NAMALWA (cell line): ENCODE measurements at regions not wholly inside any gene's neighbourhood (a gene's known extent, or its start where the extent isn't known, plus 50 kb on each side); places are given as distances from the start of the nearest gene placed in this dataset.
A peak's percentile ranks its signal among the peaks of the same experiment; 100 is the strongest.
"Not testable (repeated sequence)": the region's sequence is repeated elsewhere in the genome, so short reads cannot be mapped to it uniquely, and the experiment has no call there.

Experiments
- DNase-seq: peaks from one replicate; pipeline ENCODE4 v3.0.0-alpha.2; 2015; ENCODE audit warnings: low spot score

DNA sequence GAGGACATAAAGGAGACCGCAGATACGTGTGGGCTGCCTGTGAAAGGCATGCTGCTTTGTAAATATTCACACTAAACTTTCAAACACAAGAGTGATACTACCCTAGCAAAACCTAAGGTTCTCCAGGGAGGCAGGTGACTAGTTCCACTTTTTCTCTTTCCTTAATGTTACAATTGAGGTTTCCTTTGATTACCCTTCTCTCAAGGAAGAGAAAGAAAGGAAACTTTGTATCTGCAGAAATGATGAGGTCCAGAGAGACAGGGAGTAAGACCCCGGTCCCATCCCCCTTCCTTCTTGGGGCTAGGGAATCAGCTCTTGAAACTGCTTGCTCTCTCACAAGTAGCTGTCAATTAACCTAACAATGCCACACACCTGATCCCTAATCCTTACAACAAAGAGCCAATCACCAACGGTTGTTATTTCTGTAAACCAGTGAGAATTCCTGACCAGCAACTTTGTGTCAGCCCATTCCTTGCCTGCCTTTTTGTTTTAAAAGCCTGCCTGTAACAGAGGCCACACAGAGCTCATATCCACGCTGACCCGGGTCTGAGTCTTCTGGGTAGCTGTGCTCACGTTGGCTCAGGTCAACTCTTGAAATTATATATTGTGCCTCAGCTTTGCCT lies 754.8 kb upstream of the FRG1 start:
- DNase-seq, result no peak

DNA sequence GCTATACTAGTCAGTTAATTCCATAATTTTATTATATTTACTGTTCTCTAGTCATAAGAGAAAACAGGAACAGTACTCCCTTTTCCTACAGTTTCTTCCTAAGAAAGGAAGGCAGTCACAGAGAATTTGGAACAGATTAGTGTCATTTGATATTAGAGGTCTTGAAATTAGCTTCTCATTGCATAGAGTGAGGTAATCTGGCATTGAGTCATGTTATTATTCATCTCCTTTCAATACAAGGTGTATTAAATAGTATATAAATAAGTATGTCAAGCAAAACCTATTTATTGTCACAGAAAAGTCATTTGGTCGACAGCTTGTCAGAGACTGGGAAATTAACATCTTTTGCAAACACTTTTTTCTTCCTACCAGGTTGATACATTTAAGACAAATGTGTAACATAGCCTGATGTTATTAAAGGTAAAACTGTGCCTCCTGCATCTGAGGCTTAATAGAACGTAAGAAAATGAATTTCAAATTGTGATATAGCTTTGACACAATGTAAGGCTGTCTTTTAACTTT lies 753.1 kb upstream of the FRG1 start:
- no peak for DNase-seq

DNA sequence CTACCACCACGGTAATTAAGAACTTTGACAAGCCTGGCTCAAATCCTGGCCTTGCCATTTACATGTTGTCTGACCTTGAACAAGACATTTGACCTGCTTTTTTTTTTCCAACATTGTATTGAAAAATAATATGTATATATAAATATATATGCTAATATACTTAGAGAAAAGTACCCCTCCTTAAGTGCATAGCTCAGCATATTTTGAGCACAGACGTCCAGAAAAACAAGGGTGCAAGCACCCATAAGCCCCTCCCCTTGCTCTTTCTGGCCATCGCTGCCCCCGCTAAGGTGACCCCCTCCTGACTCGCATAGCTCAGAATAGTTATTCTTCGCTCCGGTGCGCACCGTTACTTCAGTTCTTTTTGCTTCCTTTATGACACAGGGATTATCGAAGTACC lies 742.0 kb upstream of the FRG1 start:
- no peak for DNase-seq

DNA sequence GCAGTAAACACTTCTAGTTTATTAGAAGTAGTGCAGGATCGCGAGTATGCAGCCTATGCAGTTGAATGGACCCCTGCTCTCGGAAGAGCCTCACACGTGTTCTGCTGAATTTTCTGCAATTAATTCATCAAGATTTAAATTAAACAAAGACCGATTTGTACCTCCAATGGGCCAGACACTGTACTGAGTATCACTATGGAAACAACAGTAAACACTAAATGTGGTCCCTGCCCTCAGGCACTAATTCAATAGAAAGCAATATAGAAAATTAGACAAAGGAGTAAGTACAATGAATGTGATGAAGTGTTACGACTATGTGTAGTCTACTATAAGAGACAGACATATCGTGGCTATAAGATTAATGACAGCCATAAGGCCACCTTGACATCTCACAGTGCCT lies 740.3 kb upstream of the FRG1 start:
- no peak for DNase-seq

DNA sequence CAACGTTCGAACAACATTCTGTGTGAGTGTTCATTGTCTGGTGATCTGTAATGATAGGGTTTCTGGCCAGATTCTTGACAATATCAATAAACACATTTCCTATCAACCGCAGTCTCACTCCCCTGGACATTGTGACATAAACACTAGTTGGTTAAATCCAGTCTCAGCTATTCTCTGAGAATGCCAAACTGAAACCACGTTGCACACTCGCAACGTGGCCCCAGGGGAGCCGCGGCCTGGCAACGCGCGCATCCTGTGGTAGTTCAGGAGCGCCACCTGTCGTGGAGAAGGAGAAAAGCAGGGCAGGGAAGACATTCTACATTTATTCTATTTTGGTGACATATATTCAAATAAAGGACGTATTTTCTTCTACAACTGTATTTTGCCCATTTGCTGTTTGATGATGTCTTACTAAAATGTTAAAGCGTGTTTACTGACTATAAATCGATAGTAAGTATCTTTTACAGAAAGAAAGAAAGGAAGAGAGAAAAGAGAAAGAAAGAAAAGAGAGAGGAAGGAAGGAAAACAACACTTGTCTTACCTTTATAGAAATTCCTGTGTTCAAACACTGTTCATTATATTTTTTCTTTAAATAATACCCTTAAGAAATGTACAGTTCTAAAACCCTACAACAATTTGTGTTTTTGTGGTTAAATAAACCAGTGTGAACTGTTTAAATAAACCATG lies 738.3 kb upstream of the FRG1 start:
- DNase-seq, result peak; percentile 62

DNA sequence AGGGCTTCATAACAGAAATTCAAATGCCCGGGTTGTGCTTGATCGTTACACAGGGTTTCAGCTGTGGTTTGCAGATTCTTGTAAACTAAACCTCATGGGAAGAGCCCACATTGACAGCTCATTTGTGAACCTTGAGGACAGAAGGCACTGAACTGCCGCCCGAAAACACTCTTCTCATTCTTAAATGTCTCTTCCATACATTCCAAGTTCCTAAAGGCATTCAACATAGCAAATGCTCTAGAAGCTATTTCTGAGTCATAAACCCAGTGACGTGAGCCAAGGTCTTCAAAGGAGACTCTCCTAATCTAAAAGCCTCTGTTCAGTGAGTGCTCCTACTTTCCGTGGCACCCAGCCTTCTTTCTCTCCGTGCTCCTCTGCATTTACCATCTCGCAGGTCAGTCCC lies 737.8 kb upstream of the FRG1 start:
- peak; percentile 2 for DNase-seq

DNA sequence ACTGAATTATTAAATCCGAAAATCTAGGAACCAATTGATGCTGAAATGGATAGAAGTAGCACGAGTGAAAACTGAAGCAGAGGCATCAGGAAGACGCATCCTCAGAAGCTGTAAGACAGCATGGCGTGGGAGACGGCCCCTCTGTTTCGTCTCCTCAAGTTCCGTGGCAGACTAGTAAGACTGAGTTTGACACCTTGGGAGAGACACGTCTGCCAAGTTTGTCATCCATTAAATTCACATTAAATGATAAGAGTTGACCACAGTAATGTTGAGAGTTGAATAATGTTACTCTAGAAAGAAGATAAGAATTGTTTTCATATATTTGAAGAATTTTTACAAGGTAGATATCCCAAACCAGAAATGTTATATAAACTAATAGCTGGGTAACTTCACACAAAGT lies 736.1 kb upstream of the FRG1 start:
- no peak for DNase-seq

DNA sequence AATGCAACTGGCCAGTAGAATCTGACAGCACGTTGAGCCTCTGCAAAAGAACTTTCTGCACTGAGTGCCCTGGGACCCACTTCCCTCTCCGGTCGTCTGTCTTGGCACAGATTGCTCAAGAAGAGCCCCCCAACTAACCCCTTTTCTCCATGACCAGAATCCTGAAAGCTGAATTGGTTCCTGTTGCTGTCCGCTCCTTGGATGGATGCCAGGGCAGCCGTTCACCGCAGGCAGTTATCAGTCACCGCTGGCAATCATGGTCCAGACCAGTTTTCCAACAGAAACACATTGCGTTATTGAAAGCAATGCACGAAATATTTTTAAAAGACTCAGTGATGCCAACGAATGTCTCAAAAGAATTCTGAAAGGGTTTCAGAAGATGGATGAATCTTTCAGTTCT lies 733.7 kb upstream of the FRG1 start:
- DNase-seq, result no peak

DNA sequence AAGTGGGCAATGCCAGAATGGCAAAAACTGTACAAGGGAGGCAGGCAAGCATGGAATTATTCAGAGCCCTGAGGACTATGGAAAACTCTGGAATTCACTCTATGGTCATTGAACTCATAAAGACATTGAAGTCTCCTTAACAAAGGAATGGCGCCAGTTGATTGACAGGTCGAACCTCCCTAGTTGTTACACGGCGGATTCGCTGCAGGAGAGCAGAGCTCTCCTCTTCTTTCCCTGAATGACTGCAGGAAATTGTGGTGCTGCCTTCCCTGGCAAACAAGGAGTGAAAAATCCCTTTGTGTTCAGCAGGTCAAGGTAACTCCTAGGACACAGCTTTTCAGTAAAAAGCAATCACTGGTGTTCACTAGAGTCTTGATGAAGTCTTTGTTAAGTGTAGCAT lies 732.8 kb upstream of the FRG1 start:
- no peak for DNase-seq

DNA sequence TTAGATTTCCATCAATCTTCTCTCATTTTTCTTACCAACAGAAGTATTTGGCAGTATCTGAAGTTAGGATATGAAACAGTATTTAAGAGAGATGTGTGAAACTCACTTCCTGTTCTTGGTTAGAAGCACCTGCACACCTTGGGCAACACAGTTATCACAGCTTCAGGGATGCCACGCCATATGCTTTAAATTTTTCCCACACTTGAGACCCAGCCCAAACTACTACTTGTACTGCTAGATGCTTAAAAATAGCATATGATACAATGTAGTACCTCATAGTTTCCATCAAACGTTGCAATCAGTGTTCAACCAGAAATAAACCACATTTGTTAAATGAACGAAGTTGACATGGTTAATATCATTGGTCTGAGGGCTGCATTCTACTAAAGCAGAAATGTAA lies 725.1 kb upstream of the FRG1 start:
- no peak for DNase-seq

DNA sequence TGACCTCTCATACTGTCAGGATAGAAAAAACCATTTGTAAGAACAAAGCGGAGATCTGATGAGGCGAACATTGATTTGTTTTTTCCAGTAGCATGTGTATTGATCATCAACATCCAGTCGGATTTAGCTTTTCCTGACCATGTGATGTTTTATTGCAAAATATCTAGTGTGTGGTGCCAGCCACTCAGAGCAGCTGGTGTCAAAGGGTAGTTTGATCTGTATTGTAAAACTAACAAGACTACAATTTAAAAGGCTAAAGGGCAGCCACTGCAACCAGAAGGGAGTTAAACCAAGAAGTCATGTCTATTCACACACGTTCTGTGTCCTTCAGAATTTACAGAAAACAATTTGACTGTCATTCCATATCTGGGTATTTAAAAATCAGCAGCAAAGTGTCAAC lies 719.0 kb upstream of the FRG1 start:
- DNase-seq, result no peak

DNA sequence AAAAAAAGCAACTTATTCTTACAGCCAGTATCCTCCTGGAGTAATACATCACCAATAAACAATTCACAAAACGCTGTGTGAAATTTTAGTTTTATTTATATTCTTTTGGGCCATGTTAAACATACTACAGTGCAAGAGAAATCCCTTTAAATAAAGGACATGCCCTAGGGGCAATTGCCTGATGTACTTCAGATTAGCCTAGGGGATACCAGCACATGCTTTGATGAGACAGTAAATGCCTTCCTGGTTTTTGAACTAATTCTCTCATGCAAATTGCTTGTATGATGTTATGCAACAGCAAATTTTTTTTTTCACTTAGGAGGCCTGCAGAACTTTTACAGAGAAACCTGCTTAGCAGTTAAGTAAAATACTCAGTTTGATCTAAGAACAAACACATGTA lies 711.9 kb upstream of the FRG1 start:
- no peak for DNase-seq

DNA sequence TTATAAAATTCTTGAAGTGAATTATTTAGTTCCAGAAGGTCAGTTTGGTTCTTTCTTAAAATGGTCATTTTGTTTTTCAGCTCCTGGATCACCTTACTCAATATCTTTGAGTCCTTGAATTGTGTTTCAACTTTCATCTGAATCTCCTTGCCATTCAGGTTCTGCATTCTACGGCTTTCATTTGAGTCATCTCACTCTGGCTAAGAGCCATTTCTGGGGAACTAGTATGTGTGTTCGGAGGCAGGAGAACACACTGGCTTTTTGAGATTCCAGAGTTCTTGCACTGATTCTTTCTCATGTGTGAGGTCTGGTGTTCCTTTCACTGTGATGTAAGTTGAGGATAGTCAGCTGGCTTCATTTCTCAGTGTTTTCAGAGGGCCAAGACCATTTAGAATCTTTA lies 708.4 kb upstream of the FRG1 start:
- DNase-seq, result no peak

DNA sequence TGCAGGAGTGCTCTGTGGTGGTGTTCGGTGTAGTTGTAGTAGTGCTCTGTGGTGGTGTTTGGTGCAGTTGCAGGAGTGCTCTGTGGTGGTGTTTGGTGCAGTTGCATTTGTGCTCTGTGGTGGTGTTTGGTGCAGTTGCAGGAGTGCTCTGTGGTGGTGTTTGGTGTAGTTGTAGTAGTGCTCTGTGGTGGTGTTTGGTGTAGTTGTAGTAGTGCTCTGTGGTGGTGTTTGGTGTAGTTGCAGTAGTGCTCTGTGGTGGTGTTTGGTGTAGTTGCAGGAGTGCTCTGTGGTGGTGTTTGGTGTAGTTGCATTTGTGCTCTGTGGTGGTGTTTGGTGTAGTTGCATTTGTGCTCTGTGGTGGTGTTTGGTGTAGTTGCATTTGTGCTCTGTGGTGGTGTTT lies 706.9 kb upstream of the FRG1 start:
- DNase-seq, result not testable (repeated sequence)

DNA sequence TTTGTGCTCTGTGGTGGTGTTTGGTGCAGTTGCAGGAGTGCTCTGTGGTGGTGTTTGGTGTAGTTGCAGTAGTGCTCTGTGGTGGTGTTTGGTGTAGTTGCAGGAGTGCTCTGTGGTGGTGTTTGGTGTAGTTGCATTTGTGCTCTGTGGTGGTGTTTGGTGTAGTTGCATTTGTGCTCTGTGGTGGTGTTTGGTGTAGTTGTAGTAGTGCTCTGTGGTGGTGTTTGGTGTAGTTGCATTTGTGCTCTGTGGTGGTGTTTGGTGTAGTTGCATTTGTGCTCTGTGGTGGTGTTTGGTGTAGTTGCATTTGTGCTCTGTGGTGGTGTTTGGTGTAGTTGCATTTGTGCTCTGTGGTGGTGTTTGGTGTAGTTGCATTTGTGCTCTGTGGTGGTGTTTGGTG lies 705.7 kb upstream of the FRG1 start:
- not testable (repeated sequence) for DNase-seq

DNA sequence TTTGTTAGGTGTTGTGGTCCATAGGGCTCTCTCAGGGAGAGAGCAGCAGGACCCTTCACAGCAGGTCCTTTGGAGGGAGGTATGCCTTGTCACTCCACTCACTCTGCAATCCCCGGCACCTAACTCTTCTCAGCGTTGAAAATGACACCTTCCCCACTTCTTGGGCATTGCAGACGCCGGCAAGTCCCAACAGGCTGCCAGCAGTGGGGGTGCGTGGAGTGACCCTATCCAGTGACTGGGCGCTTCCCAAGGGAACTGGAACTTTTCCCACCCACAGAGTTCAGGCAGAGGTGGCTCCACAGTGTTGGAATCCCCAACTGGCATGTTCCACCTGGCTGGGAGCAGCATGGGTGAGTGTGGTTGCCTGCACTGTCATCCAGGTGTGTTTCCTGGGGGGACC lies 705.1 kb upstream of the FRG1 start:
- no peak for DNase-seq

DNA sequence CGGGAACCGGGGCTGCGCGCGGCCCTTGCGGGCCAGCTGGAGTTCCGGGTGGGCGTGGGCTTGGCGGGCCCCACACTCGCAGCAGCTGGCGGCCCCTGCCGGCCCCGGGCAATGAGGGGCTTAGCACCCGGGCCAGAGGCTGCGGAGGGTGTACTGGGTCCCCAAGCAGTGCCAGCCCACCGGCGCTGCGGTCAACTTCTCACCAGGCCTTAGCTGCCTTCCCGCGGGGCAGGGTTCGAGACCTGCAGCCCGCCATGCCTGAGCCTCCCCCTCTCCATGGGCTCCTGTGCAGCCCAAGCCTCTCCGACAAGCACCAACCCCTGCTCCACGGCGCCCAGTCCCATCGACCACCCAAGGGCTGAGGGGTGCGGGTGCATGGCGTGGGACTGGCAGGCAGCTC lies 704.4 kb upstream of the FRG1 start:
- DNase-seq, result not testable (repeated sequence)

DNA sequence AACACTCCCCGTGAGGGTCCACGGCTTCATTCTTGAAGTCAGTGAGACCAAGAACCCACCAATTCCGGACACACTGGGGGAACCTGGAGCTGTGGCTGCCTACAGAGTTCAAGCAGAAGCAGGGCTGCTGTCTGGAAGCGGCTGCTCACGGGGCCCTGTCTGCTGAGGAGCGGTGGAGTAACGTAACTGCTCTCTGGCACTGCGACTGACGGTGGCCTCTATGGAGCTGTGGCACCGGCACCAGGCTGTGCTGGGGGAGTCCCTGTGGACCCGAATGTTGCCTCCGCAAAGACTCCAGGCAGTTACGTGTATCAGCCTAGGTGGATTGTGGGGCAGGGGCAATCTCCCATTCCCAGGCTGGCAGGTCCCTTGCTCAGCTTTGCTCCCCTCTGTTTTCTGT lies 703.3 kb upstream of the FRG1 start:
- no peak for DNase-seq

DNA sequence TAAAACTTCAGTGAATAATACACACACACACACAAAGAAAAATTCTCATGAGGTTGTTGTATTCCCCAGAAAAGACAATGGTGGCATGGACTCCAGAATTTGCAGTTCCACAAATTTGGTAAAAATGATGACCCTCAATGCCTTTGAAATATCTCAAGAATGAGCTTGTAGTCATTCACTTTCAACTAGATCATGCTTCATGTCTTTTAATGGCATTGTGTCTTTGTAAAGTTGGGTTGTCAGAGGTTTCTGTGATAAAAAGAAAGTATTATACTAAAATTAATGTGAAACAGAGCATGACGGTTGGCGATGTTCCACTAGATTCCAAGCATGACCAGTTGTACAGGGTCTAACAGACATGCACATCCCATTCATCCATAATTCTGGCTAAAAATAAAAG lies 685.0 kb upstream of the FRG1 start:
- no peak for DNase-seq

DNA sequence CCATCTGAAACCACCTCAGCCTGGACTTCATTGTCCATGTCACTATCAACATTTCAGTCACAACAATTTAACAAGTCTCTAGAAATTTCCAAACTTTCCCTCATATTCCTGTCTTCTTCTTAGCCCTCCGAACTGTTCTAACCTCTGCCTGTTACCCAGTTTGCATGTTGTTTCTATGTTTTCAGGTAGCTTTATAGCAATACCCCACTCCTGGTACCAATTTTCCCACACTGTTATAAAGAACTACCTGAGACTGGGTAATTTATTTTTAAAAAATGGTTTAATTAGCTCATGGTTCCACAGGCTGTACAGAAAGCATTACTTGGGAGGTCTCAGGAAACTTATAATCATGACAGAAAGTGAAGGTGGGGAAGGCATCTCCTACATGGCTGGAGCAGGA lies 679.2 kb upstream of the FRG1 start:
- DNase-seq, result no peak

DNA sequence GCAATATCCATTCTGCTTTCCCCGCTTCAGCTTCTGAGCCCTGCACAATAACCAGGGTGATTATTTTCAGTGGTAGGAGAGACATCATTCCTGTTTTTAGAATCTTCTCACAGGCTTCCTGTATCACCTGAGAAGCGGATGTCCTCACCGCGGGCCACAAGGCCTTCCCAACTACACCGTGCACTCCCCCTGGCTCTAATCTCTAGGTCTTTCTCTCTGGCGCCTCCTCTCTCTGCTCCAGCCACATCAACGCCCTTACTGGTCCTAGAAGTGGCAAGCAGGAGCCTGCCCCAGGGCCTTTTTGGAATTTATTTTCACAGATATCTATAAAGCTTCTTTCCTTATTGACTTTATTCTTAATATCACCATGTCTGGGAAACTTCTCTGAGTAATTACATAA lies 675.2 kb upstream of the FRG1 start:
- no peak for DNase-seq

DNA sequence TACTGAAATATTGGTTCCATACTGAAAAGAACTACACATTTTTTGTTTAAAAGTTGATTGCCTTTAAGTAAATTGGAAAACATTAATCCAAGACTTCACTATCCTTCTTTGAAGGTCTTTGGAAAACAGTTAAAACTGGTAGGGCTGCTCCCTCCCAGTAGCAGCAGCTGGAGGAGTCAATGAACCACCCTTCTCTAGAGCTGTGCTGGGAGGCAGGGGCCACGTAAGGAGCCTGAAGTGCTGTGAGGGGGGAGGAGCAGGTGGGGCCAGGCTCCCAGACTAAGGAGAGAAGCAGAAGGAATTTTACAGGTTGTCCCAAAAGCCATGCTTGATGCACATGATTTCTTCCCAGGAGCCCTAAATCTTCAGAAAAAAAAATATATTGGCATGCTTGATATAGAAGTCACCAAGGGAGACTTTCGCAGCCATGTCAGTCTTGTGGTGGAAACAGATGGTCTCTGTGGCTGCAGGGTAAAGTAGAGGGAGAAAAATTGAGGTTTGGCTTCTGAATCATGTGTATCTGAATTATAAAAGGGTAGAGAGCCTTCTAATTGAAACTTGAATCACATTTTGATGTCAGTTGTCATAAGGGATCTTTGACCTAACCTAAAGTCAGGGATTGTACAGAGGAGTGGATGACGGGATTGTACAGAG lies 673.2 kb upstream of the FRG1 start:
- DNase-seq, result no peak

DNA sequence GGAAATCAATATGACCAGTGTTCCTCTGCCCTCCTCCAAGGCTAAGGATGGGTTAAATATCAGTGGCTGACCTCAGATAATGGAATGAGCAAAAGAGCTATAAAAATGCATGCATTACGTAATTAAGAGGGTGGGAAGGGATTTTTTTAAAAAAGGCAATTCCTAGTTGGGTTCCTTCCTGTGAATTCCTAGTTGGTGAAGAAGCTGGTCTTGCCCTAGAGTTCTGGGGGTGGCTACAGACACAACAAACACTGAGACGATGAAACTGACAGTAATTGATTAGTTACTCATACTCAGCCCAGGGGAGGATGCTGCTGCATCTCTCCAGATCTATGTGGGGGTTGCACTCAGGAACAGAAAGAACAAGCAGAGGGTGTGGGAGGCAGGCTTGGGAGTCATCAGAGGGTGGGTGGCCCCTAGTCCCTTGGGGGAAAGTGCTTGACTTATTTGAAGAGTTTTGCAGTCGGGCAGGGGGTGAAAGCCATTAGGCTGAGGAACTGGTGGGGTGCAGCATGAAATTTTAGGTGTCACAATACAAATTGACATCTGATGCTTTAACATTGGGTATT lies 662.0 kb upstream of the FRG1 start:
- DNase-seq, result no peak
